LNCAP (cell line): ENCODE measurements at regions not wholly inside any gene's neighbourhood (a gene's known extent, or its start where the extent isn't known, plus 50 kb on each side); places are given as distances from the start of the nearest gene placed in this dataset.

ENCODE experiments used
- TF ChIP-seq, protein P1 (sequence below): fragments of 450-650 bp; IDR thresholded peaks from 2 replicates; pipeline ENCODE4 v1.5.1; 2017; ENCODE audit warnings: mild to moderate bottlenecking

DNA sequence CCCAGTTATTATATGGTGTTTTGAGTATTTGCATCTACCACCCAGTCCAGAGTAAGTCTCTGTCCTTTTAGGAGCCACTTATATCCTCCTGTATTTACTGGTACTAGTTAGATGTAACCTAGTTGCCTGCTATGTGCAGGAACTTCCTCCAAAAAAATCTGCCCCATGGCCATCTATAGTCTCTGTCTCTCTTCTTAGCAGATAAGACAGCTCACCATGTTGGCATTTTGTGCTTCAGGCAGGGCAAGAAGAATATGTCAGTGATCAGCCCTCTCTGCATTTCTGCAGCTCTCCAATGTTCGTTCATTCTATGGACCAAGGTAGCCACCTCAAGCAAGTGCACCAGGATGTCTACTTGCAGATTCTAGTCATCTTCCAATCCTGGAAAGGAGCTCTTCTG is 446.5 kb downstream of the TLE1 start:
- TF ChIP-seq, protein P1, sequence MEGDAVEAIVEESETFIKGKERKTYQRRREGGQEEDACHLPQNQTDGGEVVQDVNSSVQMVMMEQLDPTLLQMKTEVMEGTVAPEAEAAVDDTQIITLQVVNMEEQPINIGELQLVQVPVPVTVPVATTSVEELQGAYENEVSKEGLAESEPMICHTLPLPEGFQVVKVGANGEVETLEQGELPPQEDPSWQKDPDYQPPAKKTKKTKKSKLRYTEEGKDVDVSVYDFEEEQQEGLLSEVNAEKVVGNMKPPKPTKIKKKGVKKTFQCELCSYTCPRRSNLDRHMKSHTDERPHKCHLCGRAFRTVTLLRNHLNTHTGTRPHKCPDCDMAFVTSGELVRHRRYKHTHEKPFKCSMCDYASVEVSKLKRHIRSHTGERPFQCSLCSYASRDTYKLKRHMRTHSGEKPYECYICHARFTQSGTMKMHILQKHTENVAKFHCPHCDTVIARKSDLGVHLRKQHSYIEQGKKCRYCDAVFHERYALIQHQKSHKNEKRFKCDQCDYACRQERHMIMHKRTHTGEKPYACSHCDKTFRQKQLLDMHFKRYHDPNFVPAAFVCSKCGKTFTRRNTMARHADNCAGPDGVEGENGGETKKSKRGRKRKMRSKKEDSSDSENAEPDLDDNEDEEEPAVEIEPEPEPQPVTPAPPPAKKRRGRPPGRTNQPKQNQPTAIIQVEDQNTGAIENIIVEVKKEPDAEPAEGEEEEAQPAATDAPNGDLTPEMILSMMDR: no peak

DNA sequence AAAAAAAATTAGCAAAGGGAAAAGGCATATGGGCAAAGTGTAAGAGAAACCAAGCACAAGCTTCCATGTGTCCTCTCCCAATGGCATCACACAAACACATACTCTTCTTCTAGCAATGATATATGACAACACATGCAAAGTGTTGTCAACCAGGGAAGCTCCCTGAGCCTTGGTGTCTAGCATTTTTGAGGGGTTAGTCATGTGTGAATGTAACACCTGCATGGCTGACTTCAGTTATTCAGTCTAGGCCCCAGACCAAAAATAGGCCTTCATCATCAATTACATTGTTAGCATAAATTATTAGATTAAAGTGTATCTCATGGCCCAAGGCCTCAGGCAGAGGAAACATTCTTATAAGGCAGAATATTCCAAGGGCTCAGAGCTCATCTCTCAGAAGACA is 450.0 kb downstream of the TLE1 start:
- TF ChIP-seq, protein P1: no peak

DNA sequence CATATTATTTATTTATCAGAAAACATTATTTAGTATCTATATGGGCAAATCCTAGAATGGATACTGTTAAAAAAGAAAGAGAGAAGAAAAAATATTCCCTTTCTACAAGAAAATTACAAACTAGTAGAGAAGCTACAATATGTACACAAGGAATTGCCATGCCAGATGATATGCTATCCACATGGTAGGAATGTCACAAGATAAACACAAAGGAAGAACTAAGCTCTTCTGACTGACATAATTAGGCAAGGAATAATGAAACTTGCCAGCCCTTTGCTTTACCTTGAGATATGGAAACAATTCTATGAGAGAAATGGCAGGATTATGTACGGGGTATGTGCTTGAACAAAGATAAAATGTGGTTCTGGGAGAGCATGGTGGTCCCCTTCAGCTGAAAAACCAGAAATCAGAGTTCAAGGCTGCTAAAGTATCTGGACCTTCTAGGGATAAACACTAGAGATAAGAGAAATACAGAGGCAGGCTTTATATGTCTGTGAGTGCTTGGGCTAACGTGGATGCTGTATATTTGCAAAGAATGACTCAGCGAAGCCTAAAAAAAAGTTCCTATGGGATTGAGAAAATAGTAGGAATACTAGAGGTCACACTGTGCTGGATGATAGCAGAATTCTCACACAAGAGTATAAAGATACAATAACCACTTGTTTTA is 451.6 kb downstream of the TLE1 start:
- TF ChIP-seq, protein P1: no peak

DNA sequence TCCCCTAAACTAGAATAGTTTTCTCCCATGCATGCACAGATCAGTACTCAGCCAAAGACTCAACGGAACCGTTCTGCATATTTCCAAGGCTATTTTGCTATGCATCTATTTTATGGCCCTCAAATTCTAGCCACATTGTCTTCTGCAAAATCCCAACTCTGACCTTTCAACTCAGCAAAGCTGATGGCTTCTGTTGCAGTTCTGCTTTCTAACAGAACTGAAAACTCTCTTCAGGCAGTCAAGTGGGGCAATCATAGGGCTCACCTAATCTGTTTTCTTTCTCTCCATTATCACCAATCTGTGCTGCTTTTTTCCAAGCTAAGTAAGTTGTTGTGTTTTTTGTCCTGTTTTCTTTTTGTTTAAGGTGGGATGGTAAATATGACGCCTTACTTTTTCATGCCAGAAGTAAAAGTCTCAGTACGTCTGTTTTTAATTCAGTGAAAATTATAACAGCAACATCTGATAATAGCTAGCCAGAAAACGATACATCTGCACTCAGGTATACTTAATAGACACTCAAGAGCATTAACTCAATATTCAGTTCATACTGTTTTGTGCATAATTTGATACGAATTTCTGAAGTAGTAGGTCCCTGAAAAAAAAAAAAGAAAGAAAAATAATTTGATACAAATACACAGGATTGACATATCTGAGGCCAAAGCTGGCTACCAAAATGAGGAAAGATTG is 454.3 kb downstream of the TLE1 start:
- TF ChIP-seq, protein P1: no peak

DNA sequence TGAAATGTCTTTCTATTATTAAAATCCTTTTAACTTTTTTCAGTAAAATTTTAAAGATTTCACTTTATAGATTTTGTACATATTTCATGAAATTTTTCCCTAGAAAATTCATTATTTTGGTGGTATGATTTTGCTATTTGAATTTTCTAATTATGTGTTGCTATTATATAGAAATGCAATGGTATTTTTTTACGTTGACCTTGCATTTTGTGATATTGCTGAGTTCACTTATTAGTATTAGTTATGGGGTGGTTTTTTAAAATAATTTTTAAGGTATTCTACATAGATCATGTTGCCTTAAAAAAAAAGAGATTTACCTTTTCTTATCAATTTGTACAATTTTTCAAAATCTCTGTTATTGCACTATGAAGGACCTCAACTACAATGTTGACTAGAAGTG is 458.3 kb downstream of the TLE1 start:
- TF ChIP-seq, protein P1: no peak

DNA sequence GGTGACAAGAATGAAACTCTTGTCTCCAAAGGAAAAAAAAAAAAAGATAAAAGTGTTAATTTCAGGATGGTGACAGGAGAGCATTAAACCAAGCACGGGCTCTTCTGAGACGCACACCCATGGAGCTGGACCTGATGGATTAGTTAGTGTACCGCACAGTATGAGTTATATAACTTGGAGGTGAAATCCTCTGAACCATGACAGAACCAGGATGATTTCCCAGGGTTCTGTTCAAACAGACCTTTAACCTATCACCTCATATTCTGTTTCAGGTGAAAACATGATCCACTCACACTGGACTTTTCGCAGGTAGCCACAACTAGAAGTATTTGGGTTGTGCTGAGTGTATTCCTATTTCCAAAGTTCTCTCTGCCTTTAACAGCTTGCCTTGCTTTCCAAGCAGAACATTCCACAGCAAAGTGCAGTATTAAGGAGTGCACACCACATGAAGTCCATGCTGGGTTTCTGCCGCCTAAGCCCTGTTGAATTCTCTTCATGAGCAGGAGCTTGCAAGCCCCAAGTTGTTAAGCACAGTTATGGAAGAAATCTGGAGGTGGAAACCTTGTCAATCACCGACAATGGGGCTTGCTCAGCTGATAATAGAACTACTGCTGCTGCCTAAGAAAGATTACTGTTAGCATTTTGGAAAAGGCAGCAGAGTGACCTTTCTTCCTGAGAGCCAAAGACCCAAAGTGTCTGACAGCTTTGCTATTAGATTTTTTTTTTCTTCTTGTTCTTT is 461.7 kb downstream of the TLE1 start:
- TF ChIP-seq, protein P1: no peak

DNA sequence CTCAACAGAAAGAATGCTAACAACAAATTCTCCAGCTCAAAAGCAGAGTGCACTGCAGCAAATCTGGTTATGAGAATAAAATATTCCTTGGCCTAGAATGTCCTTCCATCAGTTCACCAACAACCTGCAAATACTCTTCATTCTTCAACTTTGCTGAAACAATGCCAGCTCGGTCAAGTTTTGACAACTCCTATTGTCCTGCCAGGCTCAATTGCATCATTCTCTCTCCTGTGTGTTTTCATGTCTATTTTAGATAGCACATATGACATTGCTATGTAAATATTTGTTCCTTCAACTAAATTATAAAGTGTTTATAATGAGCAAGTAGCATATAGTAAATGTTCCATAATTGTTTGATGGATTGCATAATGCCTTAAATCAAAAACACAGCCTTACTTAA is 463.8 kb downstream of the TLE1 start:
- TF ChIP-seq, protein P1: no peak
